Adrenal gland (tissue), 9 donors: ENCODE measurements at regions not wholly inside any gene's neighbourhood (a gene's known extent, or its start where the extent isn't known, plus 50 kb on each side); places are given as distances from the start of the nearest gene placed in this dataset.

Source experiments
- DNase-seq, 7 donors: peaks; one replicate each; pipeline ENCODE4 v3.0.0-alpha.2; 2019 to 2020
- H3K27ac ChIP-seq, 5 donors: fragments of 200-600 bp; sonication (generic) in 4 of 5; 1 replicate in 3 of 5; 2 replicates in 2 of 5; pipeline versions ENCODE4 v1.5.1 to v1.8.0; 2016 to 2020; ENCODE audit warnings: mild to moderate bottlenecking in 1 of 5
- H3K27me3 ChIP-seq: fragments of 200-600 bp; 2 replicates; pipeline ENCODE4 v1.8.0; 2021
- H3K36me3 ChIP-seq, 2 donors: fragments of 200-600 bp; replicated peaks in 1 of 2; 1 replicate in 1 of 2; 2 replicates in 1 of 2; pipeline versions ENCODE4 v1.5.1 to v1.8.0; 2018 to 2022
- H3K4me1 ChIP-seq, 2 donors: fragments of 200-600 bp; replicated peaks in 1 of 2; 1 replicate in 1 of 2; 2 replicates in 1 of 2; pipeline versions ENCODE4 v1.5.1 to v1.8.0; 2018 to 2021
- H3K4me3 ChIP-seq, 4 donors: fragments of 200-600 bp; sonication (generic) in 3 of 4; one replicate each; pipeline ENCODE4 v1.5.1; 2016 to 2018
- H3K9me3 ChIP-seq, 3 donors: fragments of 200-600 bp; sonication (generic) in 1 of 3; replicated peaks in 1 of 3; 1 replicate in 2 of 3; 2 replicates in 1 of 3; pipeline versions ENCODE4 v1.5.1 to v1.8.0; 2016 to 2021
- POLR2A ChIP-seq, 2 donors: fragments of 450-650 bp; IDR thresholded peaks; one replicate each; pipeline ENCODE4 v1.6.1; 2017; ENCODE audit warnings: antibody characterized with exemption in 2 of 2, mild to moderate bottlenecking in 2 of 2, moderate library complexity in 1 of 2
- WGBS, 4 donors: extraction: QIAGEN DNeasy Blood & Tissue Kit in 2 of 4; methylation state at CpG; one replicate each; pipeline versions ENCODE4 v1.1.5 to v1.1.7; 2013 to 2017; 5-methylcytosine and 5-hydroxymethylcytosine counted together
- intact Hi-C, 2 donors: fragments of 100-400 bp; cut with DNase I; formaldehyde crosslinking; loops; one replicate each; pipeline versions ENCODE4 v1.14.1 to v1.15.0; 2022 to 2023
- TF ChIP-seq, protein P1 (sequence below), 6 experiments: fragments of 450-650 bp in 4 of 6; fragments of 200-600 bp in 2 of 6; sonication (generic) in 1 of 6; IDR thresholded peaks; 1 replicate in 5 of 6; 2 replicates in 1 of 6; pipeline versions ENCODE4 v1.5.1 to v1.8.0; 2016 to 2021; ENCODE audit warnings: antibody characterized with exemption in 6 of 6, mild to moderate bottlenecking in 2 of 6, moderate library complexity in 1 of 6
- donor health status: healthy with polysubstance abuse.
- donor health status: Bipolar disorder and iron deficiency.
- donor health status: DM: yes; HTN: yes; CAD: no.
- donor health status: DM: no; HTN: no; CAD: no.
- donor health status: DM: no; HTN: no; CAD: no.

DNA sequence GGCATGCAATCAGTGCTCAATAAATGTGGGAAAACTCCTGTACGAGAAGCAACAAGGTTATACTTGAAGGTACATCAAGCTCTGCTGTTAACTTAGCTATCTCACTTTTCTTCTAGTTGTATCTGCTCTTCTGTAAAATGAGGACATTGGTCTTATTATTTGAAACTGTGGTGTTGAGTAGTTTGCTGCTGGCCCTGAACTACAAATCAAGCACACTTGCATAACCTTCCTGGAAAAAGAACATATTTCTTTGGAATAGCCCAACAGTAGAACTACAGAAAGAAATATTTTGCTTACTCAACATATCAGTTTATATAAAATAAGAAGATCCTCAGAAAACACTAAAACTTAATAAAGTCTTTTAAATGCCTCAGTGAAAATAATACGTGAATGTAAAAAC is 203.0 kb downstream of the KCTD12 start:
- no peaks in the 10 kb centered on the region for H3K9me3 ChIP-seq
- TF ChIP-seq POLR2A (IDR thresholded peaks at IDR 0.05): no peak
- TF ChIP-seq, protein P1, sequence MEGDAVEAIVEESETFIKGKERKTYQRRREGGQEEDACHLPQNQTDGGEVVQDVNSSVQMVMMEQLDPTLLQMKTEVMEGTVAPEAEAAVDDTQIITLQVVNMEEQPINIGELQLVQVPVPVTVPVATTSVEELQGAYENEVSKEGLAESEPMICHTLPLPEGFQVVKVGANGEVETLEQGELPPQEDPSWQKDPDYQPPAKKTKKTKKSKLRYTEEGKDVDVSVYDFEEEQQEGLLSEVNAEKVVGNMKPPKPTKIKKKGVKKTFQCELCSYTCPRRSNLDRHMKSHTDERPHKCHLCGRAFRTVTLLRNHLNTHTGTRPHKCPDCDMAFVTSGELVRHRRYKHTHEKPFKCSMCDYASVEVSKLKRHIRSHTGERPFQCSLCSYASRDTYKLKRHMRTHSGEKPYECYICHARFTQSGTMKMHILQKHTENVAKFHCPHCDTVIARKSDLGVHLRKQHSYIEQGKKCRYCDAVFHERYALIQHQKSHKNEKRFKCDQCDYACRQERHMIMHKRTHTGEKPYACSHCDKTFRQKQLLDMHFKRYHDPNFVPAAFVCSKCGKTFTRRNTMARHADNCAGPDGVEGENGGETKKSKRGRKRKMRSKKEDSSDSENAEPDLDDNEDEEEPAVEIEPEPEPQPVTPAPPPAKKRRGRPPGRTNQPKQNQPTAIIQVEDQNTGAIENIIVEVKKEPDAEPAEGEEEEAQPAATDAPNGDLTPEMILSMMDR (IDR thresholded peaks at IDR 0.05): no peak
- no peaks in the 10 kb centered on the region for H3K27me3 ChIP-seq
- no peaks in the 10 kb centered on the region for H3K36me3 ChIP-seq
- no peak overlapping the region for H3K4me3 ChIP-seq
- intact Hi-C loops: no loop called here
- peaks cover 0 to 7% of the 10 kb centered on the region in 2 donors for H3K4me1 ChIP-seq
- no peak overlapping the region for H3K27ac ChIP-seq
- DNase-seq: no peak
- 66 to 87% (median 80%) methylated on average over 2 of the region's 2 CpGs for WGBS, 4 donors

- Histone ChIP-seq H3K36me3 (no peaks in the 10 kb centered on the region), H3K27ac (no peak overlapping the region), H3K4me3 (no peak overlapping the region), H3K27me3 (no peaks in the 10 kb centered on the region), H3K9me3 (no peaks in the 10 kb centered on the region), H3K4me1 (peaks cover 0 to 7% of the 10 kb centered on the region in 2 donors)
- DNase-seq: no peak
- intact Hi-C loops: no loop called here
- 83 to 98% (median 92%) methylated on average over 2 of the region's 2 CpGs for WGBS, 4 donors
- TF ChIP-seq, protein P1 (IDR thresholded peaks at IDR 0.05): no peak
- no peak for TF ChIP-seq POLR2A (IDR thresholded peaks at IDR 0.05)
Measured at GRCh38 chr13:76680112-76680511, 206.1 kb downstream of the KCTD12 start.

GRCh38 chr13:76677043-76677442 is 209.2 kb downstream of the KCTD12 start:
- peak in 5 of 7 donors; percentile 9 to 60 (median 19) for DNase-seq
- intact Hi-C loops: no loop called here
- H3K36me3 ChIP-seq: no peaks in the 10 kb centered on the region
- TF ChIP-seq POLR2A (IDR thresholded peaks at IDR 0.05): no peak
- TF ChIP-seq, protein P1 (IDR thresholded peaks at IDR 0.05): no peak
- 58 to 70% (median 62%) methylated on average over 3 of the region's 3 CpGs for WGBS, 4 donors
- H3K4me1 ChIP-seq: no peaks in the 10 kb centered on the region
- H3K4me3 ChIP-seq: no peak overlapping the region
- no peaks in the 10 kb centered on the region for H3K9me3 ChIP-seq
- no peak overlapping the region for H3K27ac ChIP-seq
- no peaks in the 10 kb centered on the region for H3K27me3 ChIP-seq

DNA sequence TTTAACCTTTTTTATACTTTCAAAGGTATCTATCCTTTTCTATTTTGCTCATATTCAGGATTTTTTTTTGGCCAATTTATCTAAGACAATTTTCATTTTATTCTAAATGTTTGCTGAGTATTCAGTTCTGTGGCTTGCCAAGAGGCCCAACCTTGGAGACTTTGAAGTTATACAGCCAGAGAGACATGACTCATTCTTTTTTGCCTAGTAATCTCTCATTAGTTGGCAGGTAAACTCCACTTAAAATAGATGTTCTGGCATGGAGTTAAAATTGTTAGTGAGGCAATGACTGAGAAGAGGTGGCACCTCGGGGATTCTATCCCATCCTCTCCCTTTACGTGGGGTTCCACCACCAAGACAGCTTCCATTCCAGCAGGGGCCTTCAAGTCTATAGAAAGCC is 213.8 kb downstream of the KCTD12 start:
- 38 to 52% (median 41%) methylated on average over 2 of the region's 2 CpGs for WGBS, 4 donors
- H3K9me3 ChIP-seq: no peaks in the 10 kb centered on the region
- TF ChIP-seq, protein P1 (IDR thresholded peaks at IDR 0.05): no peak
- no peak for TF ChIP-seq POLR2A (IDR thresholded peaks at IDR 0.05)
- no peaks in the 10 kb centered on the region for H3K36me3 ChIP-seq
- H3K4me1 ChIP-seq: no peaks in the 10 kb centered on the region
- no peak overlapping the region for H3K27ac ChIP-seq
- DNase-seq: peak; percentile 27 to 65 (median 57)
- H3K4me3 ChIP-seq: no peak overlapping the region
- no peaks in the 10 kb centered on the region for H3K27me3 ChIP-seq
- intact Hi-C loops: no loop called here
